ENCODE measurements at regions not wholly inside any gene's neighbourhood (a gene's known extent, or its start where the extent isn't known, plus 50 kb on each side); places are given as distances from the start of the nearest gene placed in this dataset.

GRCh38 chr9:17996728-17997127, 417.9 kb downstream of the SH3GL2 start:
- Histone ChIP-seq H3K27ac (no peak overlapping the region), H3K36me3 (replicated peaks) (no peaks in the 10 kb centered on the region), H3K4me3 (ENCODE audit: low read depth, low read length) (no peak overlapping the region), H3K27me3 (replicated peaks) (no peaks in the 10 kb centered on the region)
- no peak for DNase-seq
- TF ChIP-seq, protein P1, sequence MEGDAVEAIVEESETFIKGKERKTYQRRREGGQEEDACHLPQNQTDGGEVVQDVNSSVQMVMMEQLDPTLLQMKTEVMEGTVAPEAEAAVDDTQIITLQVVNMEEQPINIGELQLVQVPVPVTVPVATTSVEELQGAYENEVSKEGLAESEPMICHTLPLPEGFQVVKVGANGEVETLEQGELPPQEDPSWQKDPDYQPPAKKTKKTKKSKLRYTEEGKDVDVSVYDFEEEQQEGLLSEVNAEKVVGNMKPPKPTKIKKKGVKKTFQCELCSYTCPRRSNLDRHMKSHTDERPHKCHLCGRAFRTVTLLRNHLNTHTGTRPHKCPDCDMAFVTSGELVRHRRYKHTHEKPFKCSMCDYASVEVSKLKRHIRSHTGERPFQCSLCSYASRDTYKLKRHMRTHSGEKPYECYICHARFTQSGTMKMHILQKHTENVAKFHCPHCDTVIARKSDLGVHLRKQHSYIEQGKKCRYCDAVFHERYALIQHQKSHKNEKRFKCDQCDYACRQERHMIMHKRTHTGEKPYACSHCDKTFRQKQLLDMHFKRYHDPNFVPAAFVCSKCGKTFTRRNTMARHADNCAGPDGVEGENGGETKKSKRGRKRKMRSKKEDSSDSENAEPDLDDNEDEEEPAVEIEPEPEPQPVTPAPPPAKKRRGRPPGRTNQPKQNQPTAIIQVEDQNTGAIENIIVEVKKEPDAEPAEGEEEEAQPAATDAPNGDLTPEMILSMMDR (IDR thresholded peaks at IDR 0.05; ENCODE audit: low read depth, low read length, missing control alignments): no peak
- in situ Hi-C loops (cut with HindIII; ENCODE audit: low pct_ligation_motif_present, low sequenced_read_pairs): no loop called here

- no peak for DNase-seq
- Histone ChIP-seq H3K27ac (no peak overlapping the region), H3K4me3 (ENCODE audit: low read depth, low read length) (no peak overlapping the region), H3K36me3 (replicated peaks) (no peaks in the 10 kb centered on the region), H3K27me3 (replicated peaks) (no peaks in the 10 kb centered on the region)
- TF ChIP-seq, protein P1 (IDR thresholded peaks at IDR 0.05; ENCODE audit: low read depth, low read length, missing control alignments): no peak
- in situ Hi-C loops (cut with HindIII; ENCODE audit: low pct_ligation_motif_present, low sequenced_read_pairs): no loop called here
These were observed 424.0 kb downstream of the SH3GL2 start for GRCh38 chr9:18002718-18003438.

GRCh38 chr9:18006591-18006990, 427.7 kb downstream of the SH3GL2 start:
- no peak overlapping the region for H3K4me3 ChIP-seq (ENCODE audit: low read depth, low read length)
- H3K27me3 ChIP-seq (replicated peaks): no peaks in the 10 kb centered on the region
- TF ChIP-seq, protein P1 (IDR thresholded peaks at IDR 0.05; ENCODE audit: low read depth, low read length, missing control alignments): no peak
- in situ Hi-C loops (cut with HindIII; ENCODE audit: low pct_ligation_motif_present, low sequenced_read_pairs): no loop called here
- H3K36me3 ChIP-seq (replicated peaks): no peaks in the 10 kb centered on the region
- no peak overlapping the region for H3K27ac ChIP-seq
- no peak for DNase-seq

DNA sequence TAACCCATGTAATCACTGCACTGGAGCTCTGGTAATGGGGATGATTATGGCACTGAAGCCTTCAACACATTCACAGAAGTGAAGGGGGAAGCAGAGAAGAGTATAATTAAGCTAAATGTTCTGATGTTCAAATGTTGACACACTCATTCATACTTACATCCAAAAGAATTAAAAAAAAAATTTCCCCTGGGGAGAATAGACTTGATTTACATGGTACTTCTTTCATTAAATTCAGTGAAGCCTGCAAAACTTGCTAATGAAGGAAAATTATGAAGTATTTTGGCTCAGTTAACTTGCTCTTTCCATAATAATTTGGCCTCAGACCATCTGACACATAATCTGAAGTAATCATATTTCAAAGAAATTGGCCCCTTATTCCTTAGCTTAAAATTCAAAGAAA, 428.8 kb downstream of the SH3GL2 start:
- no peak overlapping the region for H3K4me3 ChIP-seq (ENCODE audit: low read depth, low read length)
- no peaks in the 10 kb centered on the region for H3K27me3 ChIP-seq (replicated peaks)
- TF ChIP-seq, protein P1 (IDR thresholded peaks at IDR 0.05; ENCODE audit: low read depth, low read length, missing control alignments): no peak
- in situ Hi-C loops (cut with HindIII; ENCODE audit: low pct_ligation_motif_present, low sequenced_read_pairs): no loop called here
- H3K36me3 ChIP-seq (replicated peaks): no peaks in the 10 kb centered on the region
- no peak for DNase-seq
- H3K27ac ChIP-seq: no peak overlapping the region

GRCh38 chr9:18009902-18010301, 431.0 kb downstream of the SH3GL2 start:
- in situ Hi-C loops (cut with HindIII; ENCODE audit: low pct_ligation_motif_present, low sequenced_read_pairs): no loop called here
- TF ChIP-seq, protein P1 (IDR thresholded peaks at IDR 0.05; ENCODE audit: low read depth, low read length, missing control alignments): no peak
- Histone ChIP-seq H3K4me3 (ENCODE audit: low read depth, low read length) (no peak overlapping the region), H3K36me3 (replicated peaks) (no peaks in the 10 kb centered on the region), H3K27me3 (replicated peaks) (no peaks in the 10 kb centered on the region), H3K27ac (no peak overlapping the region)
- DNase-seq: no peak

- TF ChIP-seq, protein P1 (IDR thresholded peaks at IDR 0.05; ENCODE audit: low read depth, low read length, missing control alignments): no peak
These were observed 431.6 kb downstream of the SH3GL2 start for GRCh38 chr9:18010492-18010891.

More at GRCh38 chr9:18010492-18010891, 431.6 kb downstream of the SH3GL2 start:
- H3K27ac ChIP-seq: no peak overlapping the region
- no peak for DNase-seq
- H3K27me3 ChIP-seq (replicated peaks): no peaks in the 10 kb centered on the region
- no peak overlapping the region for H3K4me3 ChIP-seq (ENCODE audit: low read depth, low read length)
- in situ Hi-C loops (cut with HindIII; ENCODE audit: low pct_ligation_motif_present, low sequenced_read_pairs): no loop called here
- no peaks in the 10 kb centered on the region for H3K36me3 ChIP-seq (replicated peaks)
